Bronchial epithelial cell (primary cell): ENCODE measurements at regions not wholly inside any gene's neighbourhood (a gene's known extent, or its start where the extent isn't known, plus 50 kb on each side); places are given as distances from the start of the nearest gene placed in this dataset.

Source experiments
- DNase-seq: peaks from one replicate; pipeline ENCODE4 v3.0.0-alpha.2; 2010; ENCODE audit warnings: low read depth
- FAIRE-seq: peaks from 2 replicates; lab custom pipeline; 2011; peaks lifted over from hg19 to GRCh38; lab: Jason Lieb, UNC
- H3K27me3 ChIP-seq: 2 replicates; pipeline ENCODE4 v1.5.1; 2011; ENCODE audit warnings: low read length; ENCODE audit not compliant: control insufficient read depth, insufficient read depth
- H3K36me3 ChIP-seq: 2 replicates; pipeline ENCODE4 v1.5.1; 2011; ENCODE audit warnings: low read length; ENCODE audit not compliant: control insufficient read depth, insufficient read depth
- H3K4me3 ChIP-seq: 2 replicates; pipeline ENCODE4 v1.5.1; 2011; ENCODE audit warnings: mild to moderate bottlenecking, low read depth, low read length, control low read depth
- TF ChIP-seq, protein P1 (sequence below): IDR thresholded peaks from 2 replicates; pipeline ENCODE4 v1.5.1; 2011; ENCODE audit warnings: mild to moderate bottlenecking, moderate library complexity, low read length, control low read depth, inconsistent platforms; ENCODE audit not compliant: insufficient read depth, severe bottlenecking

DNA sequence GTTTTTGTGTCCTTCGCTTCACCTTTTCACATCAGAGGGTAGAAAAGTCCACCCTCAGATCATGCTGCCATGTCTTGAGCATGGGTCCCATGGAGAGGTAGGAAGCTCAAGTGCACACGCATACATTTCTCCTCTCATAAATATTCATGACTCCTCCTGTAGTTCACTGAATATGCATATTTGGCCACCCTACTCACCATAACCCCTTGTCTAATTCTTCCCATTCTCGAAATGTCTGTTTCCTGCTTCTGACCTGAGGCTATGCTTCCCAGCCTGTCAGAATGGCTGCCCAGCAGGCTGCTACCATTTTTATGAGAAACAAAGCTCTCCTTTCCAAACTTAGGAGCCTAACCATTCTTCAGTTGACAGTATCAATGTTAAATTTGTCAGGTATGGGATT lies 86.5 kb downstream of the ADRA2C start:
- FAIRE-seq (no peak), DNase-seq (no peak)
- Histone ChIP-seq H3K27me3 (no peaks in the 10 kb centered on the region), H3K36me3 (no peaks in the 10 kb centered on the region), H3K4me3 (no peak overlapping the region)
- TF ChIP-seq, protein P1, sequence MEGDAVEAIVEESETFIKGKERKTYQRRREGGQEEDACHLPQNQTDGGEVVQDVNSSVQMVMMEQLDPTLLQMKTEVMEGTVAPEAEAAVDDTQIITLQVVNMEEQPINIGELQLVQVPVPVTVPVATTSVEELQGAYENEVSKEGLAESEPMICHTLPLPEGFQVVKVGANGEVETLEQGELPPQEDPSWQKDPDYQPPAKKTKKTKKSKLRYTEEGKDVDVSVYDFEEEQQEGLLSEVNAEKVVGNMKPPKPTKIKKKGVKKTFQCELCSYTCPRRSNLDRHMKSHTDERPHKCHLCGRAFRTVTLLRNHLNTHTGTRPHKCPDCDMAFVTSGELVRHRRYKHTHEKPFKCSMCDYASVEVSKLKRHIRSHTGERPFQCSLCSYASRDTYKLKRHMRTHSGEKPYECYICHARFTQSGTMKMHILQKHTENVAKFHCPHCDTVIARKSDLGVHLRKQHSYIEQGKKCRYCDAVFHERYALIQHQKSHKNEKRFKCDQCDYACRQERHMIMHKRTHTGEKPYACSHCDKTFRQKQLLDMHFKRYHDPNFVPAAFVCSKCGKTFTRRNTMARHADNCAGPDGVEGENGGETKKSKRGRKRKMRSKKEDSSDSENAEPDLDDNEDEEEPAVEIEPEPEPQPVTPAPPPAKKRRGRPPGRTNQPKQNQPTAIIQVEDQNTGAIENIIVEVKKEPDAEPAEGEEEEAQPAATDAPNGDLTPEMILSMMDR: no peak

- TF ChIP-seq, protein P1: no peak
- FAIRE-seq (no peak), DNase-seq (no peak)
- Histone ChIP-seq H3K4me3 (no peak overlapping the region), H3K27me3 (no peaks in the 10 kb centered on the region), H3K36me3 (no peaks in the 10 kb centered on the region)
These were observed 87.3 kb downstream of the ADRA2C start for GRCh38 chr4:3853388-3854035.

DNA sequence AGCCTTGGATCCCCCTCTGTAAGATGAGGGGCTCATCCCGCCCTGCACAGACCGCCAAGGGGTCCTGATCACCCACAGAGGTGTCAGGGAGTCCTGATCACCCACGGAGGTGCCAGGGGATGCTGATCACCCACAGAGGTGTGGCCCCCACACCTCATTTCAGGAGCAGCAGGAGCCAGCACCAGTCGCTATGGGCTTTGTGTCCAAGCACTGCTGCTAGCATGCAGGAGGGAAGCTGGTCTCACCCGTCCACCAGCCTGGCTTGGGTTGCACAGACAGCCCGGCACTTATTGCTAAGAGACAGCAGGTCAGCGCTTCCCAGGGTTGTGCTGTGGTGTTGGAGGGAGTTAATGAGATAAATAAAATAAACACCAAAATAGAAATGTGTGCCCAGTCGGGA lies 88.5 kb downstream of the ADRA2C start:
- FAIRE-seq: no peak
- Histone ChIP-seq H3K4me3 (no peak overlapping the region), H3K27me3 (no peaks in the 10 kb centered on the region), H3K36me3 (no peaks in the 10 kb centered on the region)
- TF ChIP-seq, protein P1: no peak
- DNase-seq: no peak

GRCh38 chr4:3855646-3856045 lies 89.5 kb downstream of the ADRA2C start:
- Histone ChIP-seq H3K36me3 (no peaks in the 10 kb centered on the region), H3K4me3 (no peak overlapping the region), H3K27me3 (no peaks in the 10 kb centered on the region)
- FAIRE-seq (no peak), DNase-seq (no peak)
- TF ChIP-seq, protein P1: no peak

- DNase-seq: no peak
- no peak overlapping the region for H3K4me3 ChIP-seq
- H3K27me3 ChIP-seq: no peaks in the 10 kb centered on the region
- no peak for FAIRE-seq
- no peaks in the 10 kb centered on the region for H3K36me3 ChIP-seq
- TF ChIP-seq, protein P1: no peak
These were observed 90.5 kb downstream of the ADRA2C start for GRCh38 chr4:3856604-3857204.
